ENCODE measurements at regions not wholly inside any gene's neighbourhood (a gene's known extent, or its start where the extent isn't known, plus 50 kb on each side); places are given as distances from the start of the nearest gene placed in this dataset.

- H3K4me3 Mint-ChIP-seq = no peak overlapping the region
- H3K27ac Mint-ChIP-seq = peak overlapping the region; percentile 59 to 90 (median 73)
- no peak for TF ChIP-seq CTCF (IDR thresholded peaks at IDR 0.05; ENCODE audit: unreplicated experiment in 3 of 3)
- H3K36me3 Mint-ChIP-seq (ENCODE audit: low read depth) = no peaks in the 10 kb centered on the region
- H3K9me3 Mint-ChIP-seq = peaks cover 4% of the 10 kb centered on the region
- H3K4me1 Mint-ChIP-seq = peaks cover 35% of the 10 kb centered on the region
- H3K27me3 Mint-ChIP-seq (ENCODE audit: low read depth) = peaks cover 5% of the 10 kb centered on the region
Observed at GRCh38 chr7:42338231-42338915, 101.4 kb upstream of the GLI3 start.

DNA sequence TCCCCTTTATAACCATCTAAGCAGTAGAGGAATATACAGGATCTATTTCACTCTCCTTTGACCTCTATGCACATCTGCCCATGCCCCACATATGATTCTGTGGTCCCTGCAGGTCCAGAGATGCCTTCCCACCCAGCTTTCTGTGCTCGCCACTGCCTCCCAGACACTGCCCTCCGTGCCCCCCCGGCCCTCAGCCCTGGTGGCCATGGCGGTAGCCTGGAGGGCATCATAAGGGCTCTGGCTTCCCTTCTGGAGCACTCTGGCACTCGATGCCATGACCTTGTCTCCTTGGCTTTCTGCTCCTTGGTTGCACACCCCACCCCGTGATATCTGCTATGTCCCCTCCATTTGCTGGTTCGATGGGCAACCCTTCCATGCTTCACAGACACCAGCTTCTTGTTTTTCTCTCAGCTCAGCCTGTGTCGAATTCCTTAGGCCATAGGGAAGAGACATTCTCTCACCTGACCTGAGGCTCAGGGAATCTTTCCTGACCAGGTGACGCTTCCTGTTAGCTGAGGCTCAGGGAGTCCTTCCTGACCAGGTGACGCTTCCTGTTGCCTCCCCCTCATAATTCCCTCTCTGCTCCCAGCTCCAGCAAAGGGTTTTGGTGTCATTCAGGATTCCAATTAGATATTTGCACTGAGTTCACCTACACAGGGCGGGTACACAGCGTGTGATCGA, 100.4 kb upstream of the GLI3 start:
- Mint-ChIP-seq H3K27ac (peak overlapping the region in 1 of 3 experiments; percentile 25), H3K9me3 (peaks cover 11% of the 10 kb centered on the region), H3K36me3 (ENCODE audit: low read depth) (peaks cover 5% of the 10 kb centered on the region), H3K4me3 (no peak overlapping the region), H3K4me1 (peaks cover 28% of the 10 kb centered on the region), H3K27me3 (ENCODE audit: low read depth) (peaks cover 5% of the 10 kb centered on the region)
- no peak for TF ChIP-seq CTCF (IDR thresholded peaks at IDR 0.05; ENCODE audit: unreplicated experiment in 3 of 3)

- H3K9me3 Mint-ChIP-seq = peaks cover 19% of the 10 kb centered on the region
- TF ChIP-seq CTCF (IDR thresholded peaks at IDR 0.05; ENCODE audit: unreplicated experiment in 3 of 3) = no peak
- H3K4me3 Mint-ChIP-seq = no peak overlapping the region
- H3K36me3 Mint-ChIP-seq (ENCODE audit: low read depth) = peaks cover 12% of the 10 kb centered on the region
- no peaks in the 10 kb centered on the region for H3K4me1 Mint-ChIP-seq
- no peak overlapping the region for H3K27ac Mint-ChIP-seq
- H3K27me3 Mint-ChIP-seq (ENCODE audit: low read depth) = no peaks in the 10 kb centered on the region
Observed at GRCh38 chr7:42332605-42333222, 95.7 kb upstream of the GLI3 start.

DNA sequence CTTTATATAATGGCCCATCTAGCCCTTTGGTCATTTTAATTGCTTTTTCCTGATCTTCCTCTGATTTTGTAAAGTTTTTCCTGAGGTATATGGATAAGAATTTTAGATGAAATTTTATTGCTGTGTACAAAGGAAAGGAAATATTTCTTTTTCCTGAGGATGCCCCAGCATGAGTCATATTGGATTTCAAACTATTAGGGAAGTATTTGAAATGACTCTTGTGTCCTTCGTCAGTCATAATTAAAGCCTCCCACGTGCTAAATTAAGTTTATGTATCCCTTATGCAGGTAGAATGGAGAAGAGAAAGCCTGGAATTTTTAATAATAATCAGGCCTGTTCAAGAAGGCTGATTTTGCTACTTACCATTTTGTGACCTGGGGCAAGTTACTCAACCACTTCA, 82.6 kb upstream of the GLI3 start:
- no peak for TF ChIP-seq CTCF (IDR thresholded peaks at IDR 0.05; ENCODE audit: unreplicated experiment in 3 of 3)
- H3K9me3 Mint-ChIP-seq = peaks cover 5% of the 10 kb centered on the region
- no peaks in the 10 kb centered on the region for H3K27me3 Mint-ChIP-seq (ENCODE audit: low read depth)

DNA sequence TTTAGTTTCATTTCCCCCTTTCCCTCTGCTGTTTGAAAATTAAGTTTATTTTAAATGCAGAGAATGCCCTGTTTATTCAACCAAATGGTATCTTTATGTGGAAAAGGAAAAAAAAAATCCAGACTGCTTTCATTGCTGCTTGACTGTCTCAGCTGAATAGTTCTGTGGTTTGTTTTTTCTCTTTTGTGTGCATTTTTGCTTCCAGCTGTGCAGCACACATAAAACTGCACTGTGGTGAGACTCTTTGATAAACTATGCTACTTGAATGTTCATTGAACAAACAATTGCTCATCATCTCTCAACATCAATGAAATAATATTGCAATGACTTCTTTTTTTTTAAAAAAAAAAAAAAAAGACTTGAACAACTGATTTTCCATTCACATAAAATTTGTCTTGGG, 78.6 kb upstream of the GLI3 start:
- no peak overlapping the region for H3K4me3 Mint-ChIP-seq
- peaks cover 27% of the 10 kb centered on the region for H3K9me3 Mint-ChIP-seq
- peaks cover 19% of the 10 kb centered on the region for H3K4me1 Mint-ChIP-seq
- no peak for TF ChIP-seq CTCF (IDR thresholded peaks at IDR 0.05; ENCODE audit: unreplicated experiment in 3 of 3)
- peak overlapping the region in 1 of 3 experiments; percentile 17 for H3K27ac Mint-ChIP-seq
- H3K27me3 Mint-ChIP-seq (ENCODE audit: low read depth) = no peaks in the 10 kb centered on the region
- peaks cover 6% of the 10 kb centered on the region for H3K36me3 Mint-ChIP-seq (ENCODE audit: low read depth)

More for the DNA sequence above, 82.6 kb upstream of the GLI3 start:
- H3K27ac Mint-ChIP-seq = no peak overlapping the region
- H3K4me1 Mint-ChIP-seq = peaks cover 16% of the 10 kb centered on the region
- no peaks in the 10 kb centered on the region for H3K36me3 Mint-ChIP-seq (ENCODE audit: low read depth)
- no peak overlapping the region for H3K4me3 Mint-ChIP-seq

Data from nephron (organoid).